Parathyroid adenoma (tissue), 2 donors: ENCODE measurements at regions not wholly inside any gene's neighbourhood (a gene's known extent, or its start where the extent isn't known, plus 50 kb on each side); places are given as distances from the start of the nearest gene placed in this dataset.

Experiments
- H2AFZ ChIP-seq: fragments of 300-600 bp; sonication (generic); one replicate; pipeline ENCODE4 v1.7.0; 2017; ENCODE audit warnings: antibody characterized with exemption, mild to moderate bottlenecking
- H3K27ac ChIP-seq: fragments of 300-600 bp; sonication (generic); one replicate; pipeline ENCODE4 v1.7.0; 2017
- H3K27me3 ChIP-seq: fragments of 300-600 bp; sonication (generic); one replicate; pipeline ENCODE4 v1.7.0; 2017; ENCODE audit warnings: low read length; ENCODE audit not compliant: control insufficient read depth, insufficient read depth
- H3K36me3 ChIP-seq: fragments of 300-600 bp; sonication (generic); one replicate; pipeline ENCODE4 v1.7.0; 2017; ENCODE audit warnings: low read length; ENCODE audit not compliant: control insufficient read depth, insufficient read depth
- H3K4me1 ChIP-seq: fragments of 300-600 bp; sonication (generic); one replicate; pipeline ENCODE4 v1.7.0; 2017; ENCODE audit warnings: control low read depth
- H3K4me2 ChIP-seq: fragments of 300-600 bp; sonication (generic); one replicate; pipeline ENCODE4 v1.7.0; 2017; ENCODE audit warnings: low read length
- H3K4me3 ChIP-seq: fragments of 300-600 bp; sonication (generic); one replicate; pipeline ENCODE4 v1.7.0; 2017; ENCODE audit warnings: low read depth, low read length
- H3K79me2 ChIP-seq: fragments of 300-600 bp; sonication (generic); one replicate; pipeline ENCODE4 v1.7.0; 2017; ENCODE audit warnings: control low read depth
- H3K9ac ChIP-seq: fragments of 300-600 bp; sonication (generic); one replicate; pipeline ENCODE4 v1.7.0; 2017; ENCODE audit warnings: mild to moderate bottlenecking
- H3K9me3 ChIP-seq: fragments of 300-600 bp; sonication (generic); one replicate; pipeline ENCODE4 v1.7.0; 2017; ENCODE audit warnings: low read length; ENCODE audit not compliant: control insufficient read depth
- TF ChIP-seq, protein P1 (sequence below): fragments of 300-600 bp; sonication (generic); IDR thresholded peaks from one replicate; pipeline ENCODE4 v1.7.0; 2017; ENCODE audit warnings: antibody characterized with exemption, mild to moderate bottlenecking
- donor health status: primary hyperparathyroidism.

DNA sequence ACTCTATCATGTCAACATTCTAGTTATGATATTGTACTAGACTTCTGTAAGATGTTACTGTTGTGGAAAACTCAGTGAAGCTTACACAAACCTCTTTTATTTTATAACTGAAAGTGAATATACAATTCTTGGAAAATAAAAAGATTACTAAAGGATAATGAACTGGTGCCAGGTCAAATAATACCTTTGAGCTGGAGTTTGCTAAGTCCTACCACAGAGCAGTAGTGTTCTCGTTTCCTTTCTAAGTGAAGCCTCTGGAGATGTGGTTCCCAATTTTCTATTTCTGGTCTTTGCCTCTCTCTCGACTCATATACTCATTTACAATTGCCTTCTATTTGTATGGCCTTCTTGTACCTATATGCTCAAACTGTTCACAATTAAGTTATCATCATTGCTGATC lies 942.9 kb downstream of the SQOR start:
- H3K79me2 ChIP-seq: no peaks in the 10 kb centered on the region
- no peaks in the 10 kb centered on the region for H3K9me3 ChIP-seq
- H3K9ac ChIP-seq: no peak overlapping the region
- H3K27ac ChIP-seq: no peak overlapping the region
- TF ChIP-seq, protein P1, sequence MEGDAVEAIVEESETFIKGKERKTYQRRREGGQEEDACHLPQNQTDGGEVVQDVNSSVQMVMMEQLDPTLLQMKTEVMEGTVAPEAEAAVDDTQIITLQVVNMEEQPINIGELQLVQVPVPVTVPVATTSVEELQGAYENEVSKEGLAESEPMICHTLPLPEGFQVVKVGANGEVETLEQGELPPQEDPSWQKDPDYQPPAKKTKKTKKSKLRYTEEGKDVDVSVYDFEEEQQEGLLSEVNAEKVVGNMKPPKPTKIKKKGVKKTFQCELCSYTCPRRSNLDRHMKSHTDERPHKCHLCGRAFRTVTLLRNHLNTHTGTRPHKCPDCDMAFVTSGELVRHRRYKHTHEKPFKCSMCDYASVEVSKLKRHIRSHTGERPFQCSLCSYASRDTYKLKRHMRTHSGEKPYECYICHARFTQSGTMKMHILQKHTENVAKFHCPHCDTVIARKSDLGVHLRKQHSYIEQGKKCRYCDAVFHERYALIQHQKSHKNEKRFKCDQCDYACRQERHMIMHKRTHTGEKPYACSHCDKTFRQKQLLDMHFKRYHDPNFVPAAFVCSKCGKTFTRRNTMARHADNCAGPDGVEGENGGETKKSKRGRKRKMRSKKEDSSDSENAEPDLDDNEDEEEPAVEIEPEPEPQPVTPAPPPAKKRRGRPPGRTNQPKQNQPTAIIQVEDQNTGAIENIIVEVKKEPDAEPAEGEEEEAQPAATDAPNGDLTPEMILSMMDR: no peak
- H3K4me2 ChIP-seq: no peak overlapping the region
- no peaks in the 10 kb centered on the region for H3K4me1 ChIP-seq
- H3K27me3 ChIP-seq: no peaks in the 10 kb centered on the region
- H3K4me3 ChIP-seq: no peak overlapping the region
- H3K36me3 ChIP-seq: no peaks in the 10 kb centered on the region
- H2AFZ ChIP-seq: no peak overlapping the region

DNA sequence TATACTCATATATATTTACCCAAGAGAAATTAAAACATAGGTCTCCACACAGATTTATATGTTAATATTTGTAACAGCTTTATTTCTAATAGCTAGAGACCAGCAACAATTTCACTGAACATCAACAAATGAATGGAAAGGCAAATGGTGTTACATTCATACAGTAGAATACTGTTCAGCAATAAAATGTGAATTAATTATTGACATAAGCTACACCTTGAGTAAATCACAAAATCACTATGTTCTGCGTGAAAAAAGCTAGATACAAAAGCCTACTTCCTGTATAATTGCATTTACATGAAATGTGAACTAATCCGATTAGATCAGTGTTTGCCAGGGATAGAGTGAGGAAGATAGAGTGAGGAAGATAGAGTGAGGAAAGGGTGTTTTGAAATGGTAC lies 945.7 kb downstream of the SQOR start:
- H3K4me3 ChIP-seq: no peak overlapping the region
- no peaks in the 10 kb centered on the region for H3K27me3 ChIP-seq
- H3K79me2 ChIP-seq: no peaks in the 10 kb centered on the region
- TF ChIP-seq, protein P1: no peak
- H3K27ac ChIP-seq: no peak overlapping the region
- no peak overlapping the region for H3K4me2 ChIP-seq
- H3K9me3 ChIP-seq: no peaks in the 10 kb centered on the region
- H3K9ac ChIP-seq: no peak overlapping the region
- H2AFZ ChIP-seq: no peak overlapping the region
- H3K36me3 ChIP-seq: no peaks in the 10 kb centered on the region
- no peaks in the 10 kb centered on the region for H3K4me1 ChIP-seq

DNA sequence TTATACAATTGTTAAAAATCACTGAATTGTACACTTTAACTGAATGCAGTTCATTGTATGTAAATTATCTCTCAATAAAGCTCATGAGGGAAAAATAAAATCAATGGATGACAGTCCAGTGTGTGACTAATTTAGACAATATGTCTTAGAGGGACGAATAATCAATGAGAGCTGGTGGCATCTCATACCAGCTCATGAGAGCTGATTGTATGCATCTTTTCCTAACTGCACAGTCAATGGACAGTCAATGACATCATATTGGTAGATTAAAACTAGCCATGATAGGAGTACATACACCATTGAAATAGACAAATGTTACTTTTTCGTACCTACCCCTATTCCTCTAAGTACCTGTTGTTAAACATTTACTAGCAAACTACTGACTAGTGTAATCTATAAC lies 946.1 kb downstream of the SQOR start:
- H2AFZ ChIP-seq: no peak overlapping the region
- no peaks in the 10 kb centered on the region for H3K9me3 ChIP-seq
- no peaks in the 10 kb centered on the region for H3K27me3 ChIP-seq
- H3K4me1 ChIP-seq: no peaks in the 10 kb centered on the region
- no peak overlapping the region for H3K4me2 ChIP-seq
- H3K4me3 ChIP-seq: no peak overlapping the region
- H3K79me2 ChIP-seq: no peaks in the 10 kb centered on the region
- H3K27ac ChIP-seq: no peak overlapping the region
- TF ChIP-seq, protein P1: no peak
- no peaks in the 10 kb centered on the region for H3K36me3 ChIP-seq
- H3K9ac ChIP-seq: no peak overlapping the region

DNA sequence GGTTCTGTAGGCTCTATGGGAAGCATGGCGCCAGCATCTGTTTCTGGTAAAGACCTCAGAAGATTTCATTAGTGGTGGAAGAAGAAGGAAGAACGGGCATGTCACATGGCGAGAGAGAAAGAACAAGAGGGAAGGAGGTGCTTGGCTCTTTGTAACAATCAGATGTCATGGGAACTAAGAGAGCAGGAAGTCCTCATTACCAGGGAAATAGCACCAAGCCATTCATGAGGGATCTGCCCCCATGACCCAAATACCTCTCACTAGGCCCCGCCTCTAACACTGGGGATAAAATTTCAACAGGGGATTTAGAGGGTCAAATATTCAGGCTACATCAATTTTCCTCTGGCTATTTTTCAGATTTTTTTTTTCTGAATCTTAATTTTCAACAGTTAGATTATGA lies 954.3 kb downstream of the SQOR start:
- no peaks in the 10 kb centered on the region for H3K4me1 ChIP-seq
- TF ChIP-seq, protein P1: no peak
- H3K27me3 ChIP-seq: no peaks in the 10 kb centered on the region
- no peak overlapping the region for H3K27ac ChIP-seq
- H3K36me3 ChIP-seq: no peaks in the 10 kb centered on the region
- H3K79me2 ChIP-seq: no peaks in the 10 kb centered on the region
- no peak overlapping the region for H2AFZ ChIP-seq
- no peak overlapping the region for H3K9ac ChIP-seq
- no peak overlapping the region for H3K4me2 ChIP-seq
- no peaks in the 10 kb centered on the region for H3K9me3 ChIP-seq
- no peak overlapping the region for H3K4me3 ChIP-seq

DNA sequence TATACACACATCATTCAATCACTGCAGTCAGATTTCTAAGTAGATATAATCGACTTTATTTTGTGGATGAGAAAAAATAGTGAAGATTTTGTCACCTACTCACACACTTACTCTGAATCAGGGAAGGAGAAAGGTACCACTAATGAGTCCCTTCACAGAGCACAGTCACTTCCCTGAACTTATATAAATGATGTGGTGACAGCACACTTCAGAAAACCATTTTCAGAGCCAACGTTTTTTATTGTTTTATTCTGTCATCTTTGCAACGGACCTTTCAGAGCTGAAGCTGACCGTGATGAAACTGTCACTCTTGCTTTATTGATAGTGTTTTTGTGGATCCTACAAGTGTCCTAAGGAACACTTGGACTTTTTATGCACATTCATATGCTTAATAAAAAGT lies 956.6 kb downstream of the SQOR start:
- H3K36me3 ChIP-seq: no peaks in the 10 kb centered on the region

More for the DNA sequence above, 956.6 kb downstream of the SQOR start:
- Histone ChIP-seq H3K4me2 (no peak overlapping the region), H3K9me3 (no peaks in the 10 kb centered on the region), H2AFZ (no peak overlapping the region), H3K9ac (no peak overlapping the region), H3K27me3 (no peaks in the 10 kb centered on the region), H3K79me2 (no peaks in the 10 kb centered on the region), H3K4me1 (no peaks in the 10 kb centered on the region), H3K4me3 (no peak overlapping the region), H3K27ac (no peak overlapping the region)
- TF ChIP-seq, protein P1: no peak
